ENCODE measurements at regions not wholly inside any gene's neighbourhood (a gene's known extent, or its start where the extent isn't known, plus 50 kb on each side); places are given as distances from the start of the nearest gene placed in this dataset.

DNA sequence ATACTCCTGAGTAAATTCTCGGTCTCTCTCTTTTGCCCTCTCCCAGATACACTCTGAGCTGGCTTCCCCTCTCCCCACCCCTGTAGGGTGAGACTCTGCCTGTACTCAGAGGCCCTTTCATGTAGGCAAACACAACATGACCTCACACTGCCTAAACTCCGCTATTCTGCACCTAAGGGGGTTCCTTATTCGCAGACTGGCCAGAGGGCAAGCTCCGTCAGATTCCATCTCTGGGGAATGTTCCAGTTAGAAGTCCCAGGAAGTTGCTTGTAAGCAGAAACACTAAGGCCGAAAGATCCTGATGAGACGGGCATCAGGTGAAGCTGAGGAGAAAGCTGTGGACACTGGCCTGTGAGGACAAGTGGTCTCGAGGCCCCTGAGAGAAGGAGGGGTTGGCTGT, 165.9 kb downstream of the KTN1 start:
- dilution Hi-C loops (cut with MboI; ENCODE audit: extremely low pct_ligation_motif_present, low sequenced_read_pairs), result no loop called here
- H3K36me3 ChIP-seq (ENCODE audit: control insufficient read depth in 2 of 2, extremely low read depth in 1 of 2, insufficient read depth in 2 of 2, low read length in 2 of 2), result no peaks in the 10 kb centered on the region
- TF ChIP-seq POLR2A (IDR thresholded peaks at IDR 0.05; ENCODE audit: low read depth, low read length) (no peak), FOS (IDR thresholded peaks at IDR 0.05; ENCODE audit: borderline replicate concordance, insufficient read depth, low read length) (no peak), GATA2 (IDR thresholded peaks at IDR 0.05; ENCODE audit: insufficient read depth, insufficient read length, low read depth, low read length) (no peak), EZH2 (IDR thresholded peaks at IDR 0.05; ENCODE audit: borderline replicate concordance, low read depth, low read length, severe bottlenecking) (no peak), JUN (IDR thresholded peaks at IDR 0.05; ENCODE audit: borderline replicate concordance, insufficient read depth, insufficient read length, low read depth) (no peak), MYC (IDR thresholded peaks at IDR 0.05; ENCODE audit: low read depth, low read length) (no peak), MAX (IDR thresholded peaks at IDR 0.05; ENCODE audit: insufficient read depth, insufficient read length) (no peak), POLR2AphosphoS5 (IDR thresholded peaks at IDR 0.05; ENCODE audit: insufficient read depth, low read depth, low read length) (no peak)
- TF ChIP-seq, protein P1, sequence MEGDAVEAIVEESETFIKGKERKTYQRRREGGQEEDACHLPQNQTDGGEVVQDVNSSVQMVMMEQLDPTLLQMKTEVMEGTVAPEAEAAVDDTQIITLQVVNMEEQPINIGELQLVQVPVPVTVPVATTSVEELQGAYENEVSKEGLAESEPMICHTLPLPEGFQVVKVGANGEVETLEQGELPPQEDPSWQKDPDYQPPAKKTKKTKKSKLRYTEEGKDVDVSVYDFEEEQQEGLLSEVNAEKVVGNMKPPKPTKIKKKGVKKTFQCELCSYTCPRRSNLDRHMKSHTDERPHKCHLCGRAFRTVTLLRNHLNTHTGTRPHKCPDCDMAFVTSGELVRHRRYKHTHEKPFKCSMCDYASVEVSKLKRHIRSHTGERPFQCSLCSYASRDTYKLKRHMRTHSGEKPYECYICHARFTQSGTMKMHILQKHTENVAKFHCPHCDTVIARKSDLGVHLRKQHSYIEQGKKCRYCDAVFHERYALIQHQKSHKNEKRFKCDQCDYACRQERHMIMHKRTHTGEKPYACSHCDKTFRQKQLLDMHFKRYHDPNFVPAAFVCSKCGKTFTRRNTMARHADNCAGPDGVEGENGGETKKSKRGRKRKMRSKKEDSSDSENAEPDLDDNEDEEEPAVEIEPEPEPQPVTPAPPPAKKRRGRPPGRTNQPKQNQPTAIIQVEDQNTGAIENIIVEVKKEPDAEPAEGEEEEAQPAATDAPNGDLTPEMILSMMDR (IDR thresholded peaks at IDR 0.05; ENCODE audit: extremely low read depth in 1 of 2, insufficient read depth in 1 of 2, low read depth in 1 of 2, low read length in 2 of 2), result no peak
- no TSS peak for BruUV-seq (replicated peaks)
- POLR2A ChIA-PET, result no interaction called here
- no peaks in the 10 kb centered on the region for H3K79me2 ChIP-seq (ENCODE audit: control insufficient read depth, insufficient read depth, low read length)
- no peak overlapping the region for H3K4me2 ChIP-seq (ENCODE audit: insufficient read depth, low read length)
- no peaks in the 10 kb centered on the region for H3K9me3 ChIP-seq (replicated peaks; ENCODE audit: control insufficient read depth, insufficient read depth, low read length)
- no peak overlapping the region for H3K27ac ChIP-seq (ENCODE audit: insufficient read depth, low read depth, low read length)
- H3K27me3 ChIP-seq (ENCODE audit: control insufficient read depth in 2 of 2, insufficient read depth in 2 of 2, low read length in 2 of 2), result no peaks in the 10 kb centered on the region
- intact Hi-C loops (cut with micrococcal nuclease), result no loop called here
- H3K9me1 ChIP-seq (replicated peaks; ENCODE audit: control insufficient read depth, extremely low read depth, insufficient read depth, low read length), result no peaks in the 10 kb centered on the region
- no peaks in the 10 kb centered on the region for H4K20me1 ChIP-seq (replicated peaks; ENCODE audit: control insufficient read depth, extremely low read depth, insufficient read depth, low read length)
- H3K4me1 ChIP-seq (ENCODE audit: control insufficient read depth, extremely low read depth, insufficient read depth, low read length), result no peaks in the 10 kb centered on the region
- CTCF ChIA-PET, result interaction anchor here (1.8 kb wide), 1 partner anchor 15 kb away, joined by 5 read pairs; no protein-coding TSS in a partner anchor
- FAIRE-seq (no peak), DNase-seq (ENCODE audit: low read depth, low spot score) (no peak)
- no peak overlapping the region for H2AFZ ChIP-seq (ENCODE audit: low read depth, low read length)
- H3K9ac ChIP-seq (replicated peaks; ENCODE audit: extremely low read depth, insufficient read depth, low read length), result no peak overlapping the region
- H3K4me3 ChIP-seq (replicated peaks in 1 of 3; ENCODE audit: insufficient read depth in 1 of 3, low read depth in 1 of 3, low read length in 3 of 3), result no peak overlapping the region
